GM19397 (cell line): ENCODE measurements at regions not wholly inside any gene's neighbourhood (a gene's known extent, or its start where the extent isn't known, plus 50 kb on each side); places are given as distances from the start of the nearest gene placed in this dataset.

ENCODE experiments used
- ATAC-seq: cut with Tn5 transposase; IDR thresholded peaks from one replicate; pipeline ENCODE4 v1.9.1; 2021; ENCODE audit warnings: mild to moderate bottlenecking, moderate library complexity; ENCODE audit not compliant: unreplicated experiment

DNA sequence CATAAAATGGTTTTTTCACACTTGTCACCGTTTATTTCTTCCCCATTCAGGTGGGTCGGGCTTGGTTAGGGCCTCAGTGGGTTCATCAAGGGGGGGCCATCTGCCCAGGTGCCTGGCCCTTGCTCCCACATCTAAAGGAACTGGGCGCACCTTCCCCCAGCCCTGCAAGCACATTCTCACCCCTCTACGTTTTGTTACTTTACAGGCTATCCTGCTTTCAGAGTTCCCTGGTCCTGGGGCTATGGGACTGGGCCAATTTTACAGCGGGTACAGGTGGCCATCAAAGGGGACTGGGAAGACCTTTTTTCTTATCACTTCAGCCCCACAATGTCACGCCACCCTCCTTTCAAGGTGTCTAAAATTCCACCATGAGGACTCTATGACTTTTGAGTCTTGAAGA lies 71.8 kb upstream of the HAAO start:
- ATAC-seq, result no peak

DNA sequence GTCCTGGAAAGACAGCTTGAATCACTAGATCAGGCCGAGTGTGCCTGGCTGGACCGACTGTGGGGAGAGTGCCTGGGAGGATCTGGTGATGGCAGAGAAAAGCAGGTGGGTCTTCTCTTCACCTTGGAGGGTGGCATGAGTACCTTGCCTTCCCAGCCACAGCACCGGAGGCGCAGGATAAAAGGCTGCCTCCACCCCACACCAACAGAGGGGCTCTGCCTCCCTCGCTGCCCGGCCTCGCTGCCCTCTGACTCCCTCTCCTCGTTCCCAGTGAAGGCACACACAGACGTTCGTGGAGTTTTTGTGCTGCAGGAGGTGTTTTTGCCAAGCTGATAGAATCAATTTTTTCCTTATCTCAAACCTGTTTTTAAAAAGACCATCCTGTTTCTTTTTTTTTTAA lies 71.4 kb upstream of the HAAO start:
- no peak for ATAC-seq

DNA sequence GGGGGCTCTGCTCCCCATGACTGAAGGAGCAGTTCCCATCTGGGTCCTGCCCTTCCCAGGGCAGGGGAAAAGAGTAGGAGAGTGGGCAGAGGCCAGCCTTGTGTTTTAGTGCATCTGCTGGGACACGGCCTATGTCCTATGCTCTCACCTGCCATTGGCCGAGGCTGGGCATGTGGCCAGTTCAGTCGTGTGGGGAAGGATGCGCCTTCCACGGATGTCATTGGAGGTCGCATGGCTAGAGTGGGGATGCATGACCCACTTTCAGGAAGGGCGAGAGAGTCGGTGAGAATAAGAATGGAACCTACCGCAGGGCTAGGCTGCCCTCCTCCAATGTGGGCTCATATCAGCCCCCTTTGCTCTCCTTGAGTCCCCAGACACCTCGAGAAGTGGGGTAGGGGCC lies 70.9 kb upstream of the HAAO start:
- no peak for ATAC-seq

DNA sequence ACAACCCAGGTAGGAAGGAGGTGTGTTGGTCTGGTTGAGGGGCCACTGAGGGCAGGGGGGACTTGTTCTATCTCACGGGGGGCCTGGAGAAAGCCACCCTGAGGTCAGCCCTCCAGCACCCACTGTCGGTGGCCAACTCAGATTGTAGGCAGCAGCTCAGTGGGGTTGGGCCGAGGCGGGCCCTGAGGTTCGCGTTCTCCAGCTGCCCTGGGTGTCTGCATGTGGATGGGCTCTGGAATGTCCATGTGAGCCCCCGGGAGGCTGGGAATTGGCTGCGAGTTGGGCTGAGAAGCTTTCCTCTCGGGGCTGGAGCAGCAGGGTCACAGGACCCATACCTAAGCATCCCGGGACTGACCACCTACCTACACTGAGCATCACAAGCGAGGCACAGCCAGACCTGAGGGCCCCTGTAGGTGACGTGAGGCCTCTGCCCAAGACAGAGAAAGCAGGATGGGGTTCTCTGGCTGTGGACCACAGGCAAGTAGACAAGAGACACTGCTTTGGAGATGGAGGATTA lies 70.3 kb upstream of the HAAO start:
- ATAC-seq, result no peak

DNA sequence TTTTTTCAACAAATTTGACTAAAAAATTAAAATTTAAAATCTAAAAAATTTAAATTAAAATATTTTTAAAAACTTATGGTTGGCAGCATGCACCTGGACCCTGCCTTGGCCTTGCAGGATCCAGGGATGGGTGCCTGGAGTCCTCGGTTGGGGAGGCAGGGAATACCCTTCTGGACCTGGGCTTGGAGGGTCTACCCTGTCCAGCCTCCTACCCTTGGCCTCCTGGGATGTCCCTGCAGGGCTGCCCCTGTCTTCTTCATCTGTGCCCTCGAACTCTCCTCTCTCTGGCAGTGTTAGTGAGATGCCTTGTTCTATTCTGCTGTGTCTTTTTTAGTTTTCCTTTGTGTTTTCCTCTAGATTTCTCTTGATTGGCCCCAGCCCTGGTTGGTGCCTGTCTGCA lies 68.9 kb upstream of the HAAO start:
- ATAC-seq, result no peak

DNA sequence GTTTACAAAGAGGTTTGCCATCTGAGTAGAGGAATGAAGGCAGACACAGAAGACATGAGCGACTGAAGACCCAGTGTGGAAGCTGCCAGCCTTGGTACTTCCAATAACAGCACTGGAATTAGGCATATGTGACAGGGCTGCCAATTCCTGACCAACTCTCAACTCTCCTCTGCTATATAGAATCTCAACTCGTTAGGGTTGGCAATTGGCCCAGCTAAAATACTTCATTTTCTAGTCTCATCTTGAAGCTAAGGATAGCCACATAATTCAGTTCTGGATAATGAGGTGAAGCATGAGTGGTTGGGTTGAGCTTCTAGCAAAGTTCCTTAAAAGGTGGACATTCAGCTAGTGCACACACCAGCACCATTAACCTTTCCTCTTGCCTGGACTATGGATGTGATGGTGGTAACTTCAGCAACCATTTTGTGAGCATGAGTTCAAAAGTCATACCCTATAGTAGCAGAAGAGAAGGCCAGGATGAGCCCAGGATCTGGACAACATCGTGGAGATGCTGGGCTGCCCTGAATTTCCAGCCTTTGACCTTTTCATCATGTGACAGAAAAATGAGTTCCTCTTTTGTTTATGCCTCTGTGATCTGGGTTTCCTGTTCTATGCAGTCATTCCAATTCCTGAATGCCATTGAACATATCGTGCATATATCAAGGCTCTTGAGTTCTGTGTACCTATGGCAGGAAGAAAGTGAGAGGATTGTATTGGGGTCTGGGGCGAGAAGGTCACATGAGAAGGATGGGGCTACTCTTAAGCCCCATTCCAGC lies 68.1 kb upstream of the HAAO start:
- ATAC-seq, result no peak

DNA sequence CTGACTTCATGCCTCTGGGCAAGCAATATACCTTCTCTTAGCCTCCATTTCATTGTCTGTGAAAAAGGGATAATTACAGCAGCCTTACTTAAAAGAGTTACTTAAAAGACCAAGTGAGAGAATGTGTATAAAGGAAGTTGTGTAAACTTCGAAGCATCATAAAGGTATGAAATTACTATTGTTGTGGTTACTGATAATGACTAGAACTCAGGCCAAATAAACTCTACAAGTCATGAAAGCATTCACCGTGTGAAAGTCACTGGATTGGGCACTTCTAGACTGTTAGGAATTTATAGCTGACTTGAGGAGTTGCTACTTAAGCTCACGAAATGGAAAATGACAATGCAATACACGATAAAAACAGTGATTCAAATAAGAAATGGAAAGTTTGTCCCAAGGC lies 67.4 kb upstream of the HAAO start:
- no peak for ATAC-seq

DNA sequence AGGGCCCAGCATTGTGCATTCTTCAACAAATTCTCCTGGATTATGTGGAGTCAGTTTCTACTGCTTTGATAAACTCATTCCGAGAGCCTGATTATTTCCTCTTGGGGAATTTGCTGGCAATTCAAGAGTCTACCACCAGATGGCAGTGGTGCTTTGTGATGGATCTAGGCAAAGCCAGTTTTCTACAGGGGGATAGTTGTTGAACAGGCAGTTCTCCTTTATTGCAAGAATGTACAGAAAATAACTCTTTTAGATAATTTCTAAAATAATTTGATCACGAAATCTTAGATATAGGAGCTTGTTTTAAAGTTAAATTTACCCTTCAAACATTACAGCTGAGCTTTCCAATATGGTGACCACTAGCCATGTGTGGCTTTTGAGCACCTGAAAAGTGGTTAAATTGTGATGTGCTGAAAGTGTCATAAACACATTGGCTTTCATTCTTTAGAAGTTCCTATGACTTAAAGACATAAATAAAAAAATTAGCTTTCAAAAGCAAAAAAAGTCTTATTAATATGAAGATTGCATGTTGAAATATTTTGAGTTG lies 66.7 kb upstream of the HAAO start:
- no peak for ATAC-seq

DNA sequence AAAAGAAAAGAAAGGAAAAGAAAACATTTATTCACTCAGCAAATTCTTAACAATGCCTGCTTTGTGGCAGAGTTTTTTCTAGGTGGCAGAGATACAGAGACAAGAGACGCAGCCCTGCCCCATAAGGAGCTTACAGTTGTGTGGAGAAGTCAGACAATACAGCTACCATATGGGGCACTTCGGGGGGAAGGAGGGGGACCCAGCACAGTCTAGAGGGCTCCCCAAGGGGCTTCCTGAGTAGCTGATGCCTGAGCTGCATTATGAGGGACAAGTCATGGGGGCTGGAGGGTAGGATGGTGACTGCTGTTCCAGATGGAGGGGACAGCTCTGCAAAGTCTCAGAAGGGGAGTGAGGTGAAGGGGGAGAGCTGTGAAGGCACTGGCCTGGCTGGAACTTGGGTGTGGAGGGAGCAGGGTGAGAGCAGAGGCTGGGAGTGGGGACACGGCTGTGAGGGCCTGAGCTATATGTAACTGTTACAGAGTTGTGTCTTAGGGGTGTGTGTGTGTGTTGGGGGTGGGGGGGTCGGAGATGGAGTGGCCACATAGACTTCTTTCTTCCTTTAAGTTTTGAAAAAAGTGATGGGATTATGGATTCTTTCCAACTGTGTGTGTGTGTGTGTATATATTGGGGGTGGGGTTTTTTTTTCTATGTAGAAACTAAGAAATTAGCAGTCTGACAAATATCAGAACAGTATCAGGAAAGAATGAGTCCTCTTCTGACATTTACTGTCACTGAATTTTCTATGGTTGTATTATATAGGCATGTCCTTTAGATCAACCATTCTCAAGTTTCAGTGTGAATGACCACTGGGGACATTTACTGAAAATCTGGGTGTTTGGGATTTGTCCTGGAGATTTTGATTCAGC lies 66.0 kb upstream of the HAAO start:
- ATAC-seq, result no peak

DNA sequence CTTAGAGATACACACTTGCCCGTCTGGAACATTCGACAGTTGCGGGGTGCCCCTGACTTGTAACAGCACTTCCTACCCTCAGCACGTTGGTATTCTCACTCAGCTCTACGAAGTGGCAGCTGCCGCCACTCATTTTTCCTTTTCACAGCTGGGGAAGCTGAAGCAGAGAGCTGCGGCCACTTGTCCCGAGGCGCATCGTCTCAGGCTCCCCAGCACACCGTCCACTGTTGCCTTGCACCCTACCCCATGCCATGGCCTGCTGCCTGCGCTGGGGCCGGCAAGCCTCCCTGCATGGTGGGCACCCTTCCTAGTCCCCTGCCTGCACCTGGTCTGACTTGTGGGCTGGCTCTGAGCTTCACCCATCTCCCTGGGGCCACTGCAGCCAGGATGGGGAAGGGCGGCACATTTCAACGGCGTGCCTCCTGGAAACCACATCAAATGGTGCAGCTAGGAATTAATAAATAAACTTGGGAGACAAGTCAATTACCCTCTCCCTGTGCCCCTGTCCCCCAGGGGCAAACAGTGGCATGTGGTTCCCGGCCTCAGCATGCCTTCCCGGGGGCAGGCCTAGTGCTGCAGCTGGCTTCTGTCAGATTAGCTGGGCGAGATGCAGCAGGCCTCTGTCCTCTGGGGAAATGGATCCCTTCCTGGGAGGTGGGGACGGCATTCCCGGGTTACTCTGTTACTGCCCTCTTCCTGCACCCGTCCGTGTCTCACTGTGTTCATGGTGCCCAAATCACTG lies 64.7 kb upstream of the HAAO start:
- no peak for ATAC-seq

DNA sequence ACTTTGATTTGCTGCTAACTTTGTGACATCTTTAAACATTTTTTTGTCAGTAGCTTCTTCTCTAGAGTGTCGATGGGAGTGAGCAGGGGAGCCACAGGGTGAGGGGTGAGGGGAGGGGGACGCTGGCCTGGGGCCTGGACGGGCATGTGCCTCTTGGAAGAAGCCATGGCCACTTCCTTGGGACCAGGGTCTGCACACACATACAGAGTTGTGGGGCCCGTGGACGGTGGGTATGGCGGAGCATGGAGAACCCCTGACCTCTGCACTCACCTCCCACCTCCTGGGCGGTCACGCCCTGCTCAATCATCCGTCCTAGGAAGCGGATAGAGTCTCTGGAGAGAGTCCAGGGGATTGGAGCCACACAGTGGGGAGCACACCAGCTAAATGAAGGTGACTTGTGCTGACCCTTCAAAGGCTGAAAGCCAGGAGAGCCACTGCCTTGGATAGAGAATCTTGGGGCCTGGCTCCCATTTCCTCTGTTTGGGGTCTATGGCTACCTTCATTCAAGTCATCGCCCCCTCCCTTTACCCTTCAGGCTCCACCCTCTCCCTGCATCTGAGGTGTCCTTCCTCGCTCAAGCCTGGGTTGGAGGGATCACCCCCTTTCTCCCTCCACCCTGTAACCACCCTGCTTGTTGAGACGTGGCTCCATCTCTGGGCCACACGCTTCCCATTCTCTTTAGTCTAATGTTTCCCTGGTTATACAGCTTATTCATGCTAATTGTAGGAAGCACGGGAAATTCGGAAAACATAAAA lies 63.9 kb upstream of the HAAO start:
- ATAC-seq, result no peak

DNA sequence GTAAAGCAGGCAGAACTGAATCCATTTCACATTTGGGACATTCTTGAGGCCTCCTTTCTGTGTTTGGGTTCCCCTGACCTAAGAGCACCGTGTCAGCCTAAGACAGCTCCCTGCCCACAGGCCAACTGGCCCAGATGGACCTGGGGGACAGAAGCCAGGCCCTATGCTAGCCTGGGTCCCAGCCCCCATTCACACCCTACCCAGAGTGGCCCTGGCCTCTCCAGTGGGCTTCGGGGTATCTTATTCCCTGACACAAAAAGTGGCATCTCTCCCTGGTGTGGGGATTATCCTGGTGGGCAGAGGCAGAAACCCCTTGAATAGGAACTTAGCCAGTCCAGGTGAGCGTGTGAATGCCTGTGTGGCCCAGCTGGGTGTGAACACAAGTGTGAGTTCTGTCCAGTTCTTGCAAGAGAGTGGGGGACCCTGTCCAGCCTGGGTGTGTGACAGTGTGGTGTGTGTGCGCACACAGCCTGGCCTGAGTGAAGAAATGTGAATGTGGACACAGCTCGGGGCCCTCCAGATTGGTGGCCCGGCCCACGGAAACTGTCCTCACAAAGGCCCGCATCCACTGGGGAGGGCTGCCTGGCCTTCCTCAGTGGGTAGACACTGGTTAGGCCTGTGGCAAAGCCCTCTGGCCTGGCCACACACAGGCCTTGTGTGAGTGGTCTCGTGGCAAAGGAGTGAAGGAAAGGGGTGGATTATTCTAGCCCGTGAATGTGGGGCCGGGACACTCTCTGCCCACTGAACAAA lies 63.0 kb upstream of the HAAO start:
- ATAC-seq, result no peak

DNA sequence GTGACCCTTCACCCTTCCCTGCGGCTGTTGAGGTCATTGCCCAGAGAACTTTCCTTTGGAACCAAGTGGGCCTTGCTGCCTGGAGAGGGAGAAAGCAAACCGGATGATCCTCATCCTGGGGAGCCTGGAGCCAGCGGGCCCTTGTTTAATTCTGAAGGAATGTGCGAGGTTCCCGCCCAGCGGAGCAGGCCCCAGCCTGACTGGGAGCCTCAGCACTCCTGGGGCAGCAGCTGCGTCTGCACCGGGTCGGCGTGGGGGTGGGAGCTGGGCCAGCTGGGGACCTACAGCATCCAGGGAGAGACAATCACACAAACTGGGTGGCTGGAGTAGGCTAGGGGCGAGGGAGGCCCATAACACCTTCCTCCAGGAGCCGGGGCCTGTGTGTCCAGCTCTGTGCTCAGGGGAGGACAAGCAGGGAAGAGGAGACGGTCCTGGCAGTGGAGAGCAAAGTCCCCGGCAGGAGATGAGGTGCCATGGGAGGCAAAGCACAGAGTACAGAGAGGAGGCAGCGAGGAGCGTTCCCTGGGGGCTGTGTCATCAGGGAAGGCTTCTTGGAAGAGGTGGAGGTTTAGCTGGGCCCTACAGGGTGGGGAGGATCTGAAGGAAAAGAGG lies 61.9 kb upstream of the HAAO start:
- ATAC-seq, result no peak

DNA sequence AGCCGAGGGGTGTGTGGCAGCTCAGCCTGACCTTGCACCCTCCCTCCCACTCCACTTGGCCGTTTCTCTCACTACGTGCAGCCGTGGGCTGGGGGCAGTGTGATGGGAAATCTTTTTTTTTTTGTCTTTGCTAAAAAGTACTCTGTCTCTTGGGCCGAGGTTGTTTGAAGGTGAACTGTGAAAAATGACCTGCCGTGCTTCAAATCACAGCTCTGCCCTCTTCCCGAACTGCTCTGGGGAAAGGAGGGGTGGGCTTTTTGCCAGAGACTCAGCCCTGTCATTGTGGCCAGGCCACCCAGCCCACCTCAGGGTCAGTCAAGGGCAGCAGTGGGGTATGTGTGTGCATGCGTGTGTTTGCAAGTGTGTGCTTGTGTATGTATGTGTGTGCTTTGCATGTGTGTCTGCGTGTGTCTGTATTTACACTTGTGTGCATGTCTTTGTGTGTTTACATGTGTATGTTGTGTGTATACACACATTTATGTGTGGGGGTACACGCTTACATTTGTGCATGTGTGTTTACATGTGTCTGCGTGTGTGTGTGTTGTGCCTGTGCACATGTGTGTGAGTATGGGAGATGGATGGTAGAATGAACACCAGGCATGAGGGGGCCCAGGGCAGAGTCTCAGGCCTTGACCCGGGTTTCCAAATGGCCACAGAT lies 61.3 kb upstream of the HAAO start:
- ATAC-seq, result no peak

DNA sequence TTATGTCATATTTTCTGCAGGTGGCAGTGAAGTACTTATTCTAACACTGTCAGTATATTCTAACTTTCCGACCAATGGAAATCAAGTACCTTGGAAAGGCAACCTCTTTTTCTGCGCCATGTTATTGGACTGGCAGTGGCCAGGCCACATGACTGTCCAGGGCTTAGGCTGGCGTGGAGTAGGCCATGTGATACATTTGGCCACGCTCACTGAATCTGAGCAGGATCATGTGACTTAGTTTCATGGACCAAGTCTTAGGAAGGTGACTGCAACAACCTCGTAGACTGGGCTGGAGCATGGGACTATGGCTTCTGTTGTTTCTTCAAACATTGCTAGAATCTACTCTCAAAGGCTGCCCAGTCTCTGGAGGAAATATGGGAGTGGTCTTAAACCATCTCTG lies 60.4 kb upstream of the HAAO start:
- no peak for ATAC-seq

DNA sequence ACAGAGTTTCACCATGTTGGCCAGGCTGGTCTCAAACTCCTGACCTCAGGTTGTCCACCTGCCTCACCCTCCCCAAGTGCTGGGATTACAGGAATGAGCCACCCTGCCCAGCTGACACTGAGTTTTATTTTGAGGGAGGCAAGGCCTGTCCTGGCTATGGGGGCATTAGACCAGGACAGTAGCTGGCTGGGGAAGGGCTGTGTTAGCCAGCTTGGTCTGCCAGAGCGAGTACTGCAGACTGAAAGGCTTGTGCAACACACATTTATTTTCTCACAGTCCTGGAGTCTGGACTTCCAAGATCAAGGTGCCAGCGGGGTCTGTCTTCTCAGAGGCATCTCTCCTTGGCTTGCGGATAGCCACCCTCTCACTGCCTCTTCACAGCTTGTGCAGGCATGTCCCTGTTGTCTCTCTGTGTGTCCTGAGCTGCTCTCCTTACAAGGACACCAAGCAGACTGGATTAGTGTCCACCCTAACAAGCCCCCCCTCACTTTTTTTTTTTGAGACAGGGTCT lies 59.4 kb upstream of the HAAO start:
- ATAC-seq, result no peak

DNA sequence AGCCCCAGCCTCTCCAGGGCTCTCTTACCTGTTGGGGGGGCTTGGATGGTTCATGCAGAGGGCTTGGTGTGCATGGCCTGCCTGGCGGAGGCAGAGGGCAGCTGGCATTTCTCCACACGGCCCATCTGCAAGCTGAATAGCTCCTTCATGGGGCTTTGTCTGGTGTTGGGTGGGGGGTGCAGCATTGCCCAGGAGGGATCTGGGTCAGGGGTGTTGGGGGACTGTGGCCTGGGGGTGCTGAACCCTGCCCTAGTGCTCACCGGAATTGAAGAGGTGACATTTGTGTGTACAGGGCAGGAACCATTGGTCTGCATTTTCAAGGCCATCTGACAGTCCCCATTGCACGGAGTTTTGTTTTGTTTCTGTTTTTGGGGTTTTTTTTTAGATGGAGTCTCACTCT lies 58.8 kb upstream of the HAAO start:
- ATAC-seq, result no peak

DNA sequence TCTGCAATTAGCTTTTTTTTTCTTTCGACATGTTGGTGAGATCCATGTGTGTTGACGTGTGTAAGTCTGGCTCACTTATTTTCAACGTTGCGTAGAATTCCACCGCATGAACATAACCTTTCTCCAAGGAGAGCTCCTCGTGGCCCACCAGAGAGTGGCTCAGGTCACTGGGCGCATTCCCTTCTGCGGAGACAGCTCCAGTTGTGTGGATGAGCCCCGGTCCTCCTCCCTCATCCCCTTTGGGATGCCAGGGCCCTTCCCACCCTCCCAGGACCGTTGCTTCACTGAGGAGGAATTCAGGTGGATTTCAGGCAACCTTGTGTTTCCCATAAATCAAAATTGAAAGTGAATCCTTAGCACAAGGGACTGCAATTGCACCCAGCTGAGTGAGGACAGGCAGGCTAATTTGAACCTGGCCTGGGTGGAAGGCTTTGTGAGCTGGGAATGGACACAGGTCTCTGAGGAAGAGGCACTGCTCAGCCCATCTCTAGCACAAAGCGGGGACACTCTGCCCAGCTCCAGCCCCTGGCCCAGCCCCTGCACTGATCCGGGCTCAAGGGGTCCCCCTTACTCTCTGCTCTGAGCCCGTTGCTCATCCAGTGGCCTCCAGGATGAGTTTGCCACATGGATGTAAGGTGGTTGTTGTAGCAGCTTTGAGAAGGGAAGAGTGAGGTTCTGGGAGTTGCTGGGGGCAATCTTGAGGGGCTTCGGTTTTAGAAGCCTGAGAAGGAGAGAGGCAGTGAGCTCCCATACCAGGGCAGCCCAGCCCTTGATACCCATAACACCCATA lies 57.8 kb upstream of the HAAO start:
- no peak for ATAC-seq
